ENCODE measurements at regions not wholly inside any gene's neighbourhood (a gene's known extent, or its start where the extent isn't known, plus 50 kb on each side); places are given as distances from the start of the nearest gene placed in this dataset.
A peak's percentile ranks its signal among the peaks of the same experiment; 100 is the strongest.

- DNase-seq = peak in 1 of 2 donors; percentile 5
Observed at GRCh38 chr7:37796138-37796775, 52.1 kb upstream of the NME8 start.
